Hippocampal formation (tissue), 2 donors: ENCODE measurements at regions not wholly inside any gene's neighbourhood (a gene's known extent, or its start where the extent isn't known, plus 50 kb on each side); places are given as distances from the start of the nearest gene placed in this dataset.
"Not testable (repeated sequence)": the region's sequence is repeated elsewhere in the genome, so short reads cannot be mapped to it uniquely, and the experiment has no call there.

Source experiments
- DNase-seq, 2 donors: peaks; one replicate each; lab custom pipeline; 2025; lab: John Stamatoyannopoulos, UW

DNA sequence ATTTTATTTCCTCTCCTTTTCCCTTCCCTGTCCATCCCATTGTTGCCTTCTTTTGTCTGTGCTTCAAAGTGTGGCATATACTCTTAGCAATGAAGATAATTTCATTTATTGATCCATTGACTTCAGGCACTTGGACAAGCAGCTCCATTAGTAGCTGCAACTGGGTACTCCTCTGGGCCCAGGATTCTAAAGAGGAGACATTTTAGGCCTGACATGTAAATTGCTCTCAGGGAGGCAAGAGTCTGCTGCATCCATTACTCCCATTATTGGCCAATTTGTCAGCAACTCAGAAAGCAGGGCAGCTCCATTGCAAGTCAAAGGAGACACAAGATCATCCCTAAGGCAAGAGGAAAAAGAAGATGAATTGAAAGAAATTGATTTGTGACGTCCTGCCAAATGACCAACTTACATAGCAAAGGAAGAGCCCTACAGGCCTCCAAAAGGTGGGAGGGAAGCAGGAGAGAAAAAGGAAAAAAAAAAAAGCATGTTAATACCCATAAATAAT lies 1094.1 kb upstream of the FLRT2 start:
- DNase-seq = no peak

- DNase-seq = no peak
Measured at GRCh38 chr14:84436528-84436927, 1093.4 kb upstream of the FLRT2 start.

DNA sequence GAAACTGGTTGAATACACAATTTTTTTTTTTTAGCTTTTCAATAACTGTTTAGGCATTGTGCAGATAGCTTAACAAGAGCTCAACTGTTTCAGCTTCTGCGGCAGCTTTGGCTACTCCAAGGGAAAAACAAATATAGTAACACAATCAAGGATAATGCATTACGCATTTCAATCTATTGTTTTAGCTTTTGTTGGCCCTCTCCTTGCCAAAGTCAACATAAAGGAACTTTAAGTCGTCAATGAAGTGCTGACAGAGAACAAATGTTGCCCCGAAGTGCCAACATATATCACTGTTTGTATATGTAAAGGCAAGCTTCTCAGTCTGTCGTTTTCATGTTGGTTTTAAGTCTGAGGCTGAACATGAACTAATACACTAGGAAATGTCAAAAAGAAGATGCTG lies 1087.4 kb upstream of the FLRT2 start:
- no peak for DNase-seq

DNA sequence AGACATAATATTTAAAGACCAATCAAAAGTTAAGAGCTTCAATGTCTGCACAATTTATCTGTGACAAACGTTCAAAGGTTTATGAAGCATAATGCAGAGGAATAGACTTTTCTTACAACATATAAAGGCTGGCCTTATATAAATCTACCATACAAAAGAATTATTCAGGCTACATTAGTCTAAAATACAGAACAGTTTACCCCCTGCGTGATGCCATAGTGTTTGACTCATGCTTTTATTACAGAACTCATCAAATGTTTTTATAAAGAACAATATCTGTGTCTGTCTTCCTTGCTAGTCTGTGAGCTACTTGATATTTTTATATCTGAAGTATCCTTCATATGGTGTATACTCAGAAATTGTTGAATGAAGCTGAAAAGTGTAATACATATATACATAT lies 1084.5 kb upstream of the FLRT2 start:
- DNase-seq = no peak

DNA sequence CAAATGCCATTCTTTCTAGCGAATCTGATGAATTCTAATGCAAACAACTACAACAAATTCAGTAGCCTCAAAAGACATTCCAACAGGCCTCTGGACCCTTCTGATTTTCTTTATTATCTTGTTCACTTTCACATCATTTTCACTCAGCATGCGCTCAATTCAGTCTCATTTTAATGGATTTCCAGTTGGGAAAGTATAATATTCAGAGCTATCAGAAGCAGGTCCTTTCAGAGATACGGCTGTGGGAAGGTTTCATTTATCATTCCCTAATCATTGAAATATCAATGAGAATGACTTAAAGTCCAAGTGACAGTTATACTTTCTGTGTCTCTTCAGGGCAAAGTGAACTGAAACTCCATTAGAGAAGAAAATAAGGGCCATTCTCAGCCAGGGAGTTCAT lies 1083.7 kb upstream of the FLRT2 start:
- no peak for DNase-seq

DNA sequence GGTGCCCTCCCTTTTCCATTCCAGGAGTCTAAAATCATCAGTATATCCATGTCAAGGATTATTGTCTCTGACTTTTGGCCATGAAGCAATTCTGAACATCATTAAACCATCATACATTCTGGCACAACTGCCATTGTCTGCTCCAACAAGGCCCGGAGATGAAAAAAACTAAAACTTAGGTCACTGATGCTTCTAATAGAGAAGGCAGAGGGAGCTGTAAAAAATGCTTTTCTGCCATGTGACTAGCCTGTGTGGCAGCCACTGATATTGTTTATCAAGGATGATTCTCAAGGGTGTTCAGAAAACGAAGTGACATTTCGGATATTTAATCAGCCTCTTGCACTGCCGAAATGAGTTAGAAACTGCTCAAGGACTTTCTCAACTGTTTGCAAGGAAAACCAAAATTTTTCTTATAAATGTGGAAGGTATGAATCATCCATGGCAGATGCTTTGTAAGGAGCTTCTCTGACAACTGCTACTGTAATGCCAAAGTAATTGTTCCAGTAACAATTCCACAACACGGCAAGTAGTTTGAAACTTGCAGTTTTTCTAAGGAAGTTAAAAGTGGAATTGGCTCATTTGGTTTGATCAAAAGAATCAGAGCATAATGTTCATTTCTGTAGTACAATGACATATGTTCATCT lies 1076.5 kb upstream of the FLRT2 start:
- DNase-seq = no peak

- DNase-seq = no peak
Measured at GRCh38 chr14:84454114-84454513, 1075.8 kb upstream of the FLRT2 start.

- DNase-seq = no peak
Measured at GRCh38 chr14:84456946-84457345, 1073.0 kb upstream of the FLRT2 start.

DNA sequence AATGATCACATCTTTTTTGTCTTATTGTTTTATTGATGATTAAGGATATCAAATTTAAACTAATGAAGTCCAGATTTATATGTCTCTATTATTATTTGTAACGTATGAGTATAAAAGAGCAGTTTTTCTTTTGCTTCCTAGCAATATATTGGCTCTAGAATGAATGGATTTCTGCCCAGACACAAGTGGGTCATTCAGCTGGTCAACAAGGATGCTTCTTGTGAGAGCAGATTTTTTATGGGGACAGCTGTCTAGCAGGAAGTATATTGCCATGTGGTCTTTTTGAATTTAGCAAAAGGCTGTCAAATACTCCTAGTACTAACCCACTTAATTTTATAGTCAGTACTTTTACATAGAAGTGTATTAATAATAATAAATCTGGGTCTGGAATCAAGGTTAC lies 1071.1 kb upstream of the FLRT2 start:
- DNase-seq = peak in 1 of 2 donors; percentile 51

DNA sequence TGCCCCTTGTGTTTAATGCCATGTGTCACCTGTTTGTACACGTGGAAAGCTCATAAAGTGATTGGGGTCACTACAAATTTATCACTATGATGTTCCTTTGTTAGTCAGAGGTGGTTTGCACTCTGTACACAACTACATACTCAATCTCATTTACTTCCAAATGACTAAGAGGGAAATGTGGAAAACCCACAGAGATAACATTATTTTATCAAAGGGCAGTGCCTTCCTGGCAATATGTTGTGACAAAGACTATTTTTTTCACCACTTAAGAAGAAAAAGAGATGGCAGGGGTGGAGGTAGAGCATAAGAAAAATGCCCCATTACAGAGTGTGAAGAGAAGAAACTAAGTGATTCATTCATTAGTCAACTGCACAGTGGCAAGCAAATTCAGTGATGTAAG lies 1064.1 kb upstream of the FLRT2 start:
- DNase-seq = no peak

DNA sequence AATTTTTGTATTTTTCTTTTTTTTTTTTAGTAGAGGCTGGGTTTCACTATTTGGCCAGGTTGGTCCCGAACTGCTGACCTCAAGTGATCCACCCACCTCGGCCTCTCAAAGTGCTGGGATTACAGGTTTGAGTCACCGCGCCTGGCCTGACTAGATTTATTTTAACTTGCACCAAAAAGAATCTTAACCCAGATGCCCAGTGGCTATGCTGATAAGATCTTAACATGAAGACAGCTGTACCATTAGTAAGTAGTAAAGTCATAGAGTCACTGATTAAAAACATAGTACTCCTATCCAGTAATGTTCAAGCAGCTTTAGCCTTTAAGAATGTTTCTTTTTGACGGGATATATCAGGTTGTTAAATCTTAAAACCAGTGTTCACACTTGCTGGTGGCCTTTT lies 1061.8 kb upstream of the FLRT2 start:
- DNase-seq = no peak

DNA sequence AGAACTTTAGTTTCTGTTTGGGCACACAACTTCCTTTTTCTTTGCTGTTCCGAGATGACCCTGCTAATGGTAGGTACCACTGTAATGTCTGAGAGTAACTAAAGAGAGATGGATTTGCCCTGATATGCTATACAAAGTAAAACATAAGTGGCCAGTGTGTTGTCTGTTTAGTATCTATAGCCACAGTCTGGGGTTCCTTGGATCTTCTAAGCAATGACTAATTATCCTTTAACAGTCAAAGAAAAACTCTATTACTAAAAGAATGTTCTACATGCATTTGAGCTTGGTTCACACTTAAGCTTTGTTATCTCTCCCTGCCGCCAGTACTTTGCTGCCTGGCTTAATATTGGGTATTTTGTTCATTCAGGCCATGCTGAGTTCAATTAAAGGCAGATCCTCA lies 1051.9 kb upstream of the FLRT2 start:
- no peak for DNase-seq

DNA sequence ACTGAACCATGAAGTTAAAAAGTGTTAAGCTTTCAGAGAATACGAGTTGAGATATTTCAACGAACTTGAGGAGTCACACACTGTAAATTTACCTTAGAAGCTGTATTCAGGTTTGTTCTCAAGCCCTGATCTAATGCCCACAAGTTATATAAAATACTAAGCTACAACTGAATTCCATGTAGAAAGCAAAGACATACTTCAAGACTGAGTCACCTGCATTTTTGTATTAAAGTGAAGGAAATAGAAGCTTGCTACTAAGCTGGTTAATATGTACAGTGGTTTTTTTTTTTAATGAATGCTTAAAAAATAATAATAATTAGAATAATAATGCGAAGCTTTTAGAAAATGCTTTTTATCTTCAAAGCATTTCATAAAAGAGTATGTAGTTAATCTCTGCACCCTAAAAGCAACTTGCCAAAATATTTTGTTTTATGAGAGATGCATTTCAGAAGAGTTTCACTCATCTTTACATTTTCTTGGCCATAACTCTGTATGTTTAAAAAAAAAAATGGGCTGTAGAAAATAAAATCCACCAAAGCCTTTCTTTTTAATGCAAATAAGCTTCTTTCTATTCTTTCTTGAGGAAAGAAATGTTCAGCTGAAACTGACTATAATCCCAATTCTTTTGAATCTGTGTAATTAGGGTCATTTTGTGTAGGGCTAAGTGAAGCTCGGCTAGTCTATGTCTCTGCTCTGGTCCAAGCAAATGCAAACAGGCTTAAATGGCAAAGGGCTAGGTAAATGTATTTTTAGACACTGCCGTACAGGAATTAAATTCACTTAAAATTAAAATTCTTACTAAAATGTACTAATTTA lies 1047.5 kb upstream of the FLRT2 start:
- DNase-seq = no peak

DNA sequence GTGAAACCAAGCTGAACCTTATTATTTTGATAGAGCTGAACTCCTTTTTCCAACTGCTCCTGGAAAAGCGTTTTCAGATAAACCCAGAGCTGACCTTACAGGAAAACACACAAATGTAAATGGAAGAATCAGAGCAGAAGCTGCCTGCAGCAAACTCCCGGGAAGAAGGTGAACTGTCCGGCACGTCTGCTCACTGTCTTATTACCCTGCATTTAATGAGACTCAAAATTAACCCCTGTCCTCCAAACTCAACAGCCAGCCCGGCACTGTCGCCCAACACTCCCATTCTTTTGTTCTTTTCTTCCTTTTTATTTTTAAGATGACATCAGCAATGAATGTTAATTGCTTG lies 1046.9 kb upstream of the FLRT2 start:
- no peak for DNase-seq

DNA sequence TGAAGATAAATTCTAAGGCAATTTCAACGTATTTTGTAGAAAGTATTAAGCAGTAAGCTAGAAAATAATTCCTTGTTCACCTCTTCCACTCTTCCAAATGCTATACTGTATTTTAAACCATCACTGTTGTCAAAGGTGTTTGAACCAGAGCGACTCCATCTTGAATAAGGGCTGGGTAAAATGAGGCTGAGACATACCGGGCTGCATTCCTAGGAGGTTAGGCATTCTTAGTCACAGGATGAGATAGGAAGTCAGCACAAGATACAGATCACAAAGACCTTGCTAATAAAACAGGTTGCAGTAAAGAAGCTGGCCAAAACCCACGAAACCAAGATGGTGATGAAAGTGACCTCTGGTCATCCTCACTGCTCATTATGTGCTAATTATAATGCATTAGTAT lies 1045.7 kb upstream of the FLRT2 start:
- DNase-seq = not testable (repeated sequence)

DNA sequence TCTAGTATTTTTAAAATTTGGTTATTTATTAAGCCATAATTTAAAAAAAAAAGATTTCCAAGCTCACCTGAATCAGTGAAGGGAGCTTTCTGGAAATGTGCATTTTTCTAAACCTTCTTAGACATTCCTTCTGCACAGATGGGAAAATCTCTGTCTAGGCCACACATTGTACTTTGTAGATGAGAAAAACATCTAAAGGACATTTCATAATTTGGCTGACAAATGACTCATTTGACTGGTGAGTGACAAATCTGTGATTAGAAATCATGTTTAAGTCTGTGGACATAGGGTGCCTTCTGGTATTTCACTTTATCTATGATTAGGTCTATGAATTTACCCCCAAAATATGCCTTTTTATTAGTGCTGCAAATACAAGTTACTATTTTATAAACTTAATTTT lies 1044.9 kb upstream of the FLRT2 start:
- DNase-seq = no peak

- DNase-seq = no peak
Measured at GRCh38 chr14:84490081-84490480, 1039.9 kb upstream of the FLRT2 start.

DNA sequence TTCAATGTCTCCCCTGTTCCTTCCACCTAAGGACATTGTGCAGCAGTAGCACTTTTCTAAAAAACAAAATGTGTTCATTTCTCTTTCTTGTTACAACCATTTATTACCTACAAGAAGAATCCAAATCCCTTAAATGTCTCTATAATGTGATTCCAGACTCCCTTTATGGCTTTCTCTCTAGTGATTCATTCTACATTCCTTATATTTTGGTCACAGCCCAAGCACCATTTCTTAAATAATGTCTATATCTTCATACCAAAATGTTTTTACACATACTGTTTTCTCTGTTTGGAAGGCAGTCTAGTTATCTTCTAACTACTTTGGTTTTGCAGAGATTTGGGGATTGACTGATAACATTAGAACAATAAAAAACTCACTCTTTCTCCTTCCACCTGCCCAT lies 1037.3 kb upstream of the FLRT2 start:
- DNase-seq = no peak

DNA sequence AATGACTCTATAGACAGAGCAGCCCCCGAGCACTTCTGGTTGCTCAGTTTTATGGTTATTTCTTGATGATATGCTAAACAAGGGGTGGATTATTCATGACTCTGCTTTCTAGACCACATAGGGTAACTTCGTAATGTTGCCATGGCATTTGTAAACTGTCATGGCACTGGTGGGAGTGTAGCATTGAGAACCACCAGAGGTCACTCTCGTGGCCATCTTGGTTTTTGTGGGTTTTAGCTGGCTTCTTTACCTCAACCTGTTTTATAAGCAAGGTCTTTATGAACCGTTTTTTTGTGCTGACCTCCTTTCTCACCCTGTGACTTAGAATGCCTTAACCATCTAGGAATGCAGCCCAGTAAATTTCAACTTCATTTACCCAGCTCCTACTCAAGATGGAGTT lies 1036.2 kb upstream of the FLRT2 start:
- DNase-seq = no peak

DNA sequence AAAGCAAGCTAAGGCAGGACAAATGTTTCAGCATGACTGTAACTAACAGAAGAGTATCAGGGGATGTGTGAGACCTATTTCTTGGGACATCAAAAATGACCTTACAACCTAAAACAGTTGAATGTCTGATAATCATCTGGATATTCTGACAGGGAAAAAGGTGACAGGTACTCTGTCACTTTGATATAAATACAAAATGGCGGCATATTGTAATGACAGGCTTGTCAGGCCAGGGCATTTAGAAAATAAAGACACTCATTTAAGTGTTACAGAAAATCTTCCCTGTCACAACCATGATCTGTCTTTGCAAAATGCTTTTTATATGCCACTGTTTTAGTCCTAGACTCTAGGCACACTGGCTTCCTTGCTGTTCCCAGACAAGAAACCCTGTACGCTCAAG lies 1033.3 kb upstream of the FLRT2 start:
- DNase-seq = no peak

DNA sequence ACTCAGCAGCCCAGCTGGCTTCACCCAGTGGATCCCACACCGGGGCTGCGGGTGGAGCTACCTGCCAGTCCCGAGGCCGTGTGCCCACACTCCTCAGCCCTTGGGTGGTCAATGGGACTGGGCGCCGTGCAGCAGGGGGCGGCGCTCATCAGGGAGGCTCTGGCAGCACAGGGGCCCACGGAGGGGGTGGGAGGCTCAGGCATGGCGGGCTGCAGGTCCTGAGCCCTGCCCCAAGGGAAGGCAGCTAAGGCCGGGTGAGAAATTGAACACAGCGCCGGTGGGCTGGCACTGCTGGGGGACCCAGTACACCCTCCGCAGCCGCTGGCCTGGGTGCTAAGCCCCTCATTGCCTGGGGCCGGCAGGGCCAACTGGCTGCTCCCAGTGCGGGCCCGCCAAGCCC lies 1017.1 kb upstream of the FLRT2 start:
- not testable (repeated sequence) for DNase-seq

DNA sequence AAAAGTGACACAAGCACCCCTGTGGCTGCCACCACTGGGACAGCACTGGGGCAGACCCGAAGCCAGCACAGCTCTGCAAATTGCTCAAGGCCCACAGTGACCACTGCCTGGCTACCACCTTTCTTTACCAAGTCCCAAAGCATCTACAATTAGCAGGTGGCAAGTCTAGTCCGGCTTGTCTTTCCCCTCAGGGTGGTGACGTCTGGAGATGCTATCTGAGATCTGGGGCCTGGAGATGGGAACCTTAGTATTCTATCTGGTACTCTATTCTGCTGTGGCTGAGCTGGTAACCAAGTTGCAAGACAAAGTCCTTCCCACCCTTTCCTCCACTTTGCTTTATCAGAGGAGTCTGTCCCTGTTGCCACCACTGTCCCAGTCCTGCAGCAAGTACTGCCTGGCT lies 1010.1 kb upstream of the FLRT2 start:
- DNase-seq = no peak

- DNase-seq = no peak
Measured at GRCh38 chr14:84520711-84521338, 1009.1 kb upstream of the FLRT2 start.
